ENCODE measurements at regions not wholly inside any gene's neighbourhood (a gene's known extent, or its start where the extent isn't known, plus 50 kb on each side); places are given as distances from the start of the nearest gene placed in this dataset.
"Not testable (repeated sequence)": the region's sequence is repeated elsewhere in the genome, so short reads cannot be mapped to it uniquely, and the experiment has no call there.

- no peak overlapping the region for H3K4me3 ChIP-seq (ENCODE audit: low read depth, low read length)
- no peak for DNase-seq (ENCODE audit: low read depth)
- no peak for TF ChIP-seq CTCF (IDR thresholded peaks at IDR 0.05; ENCODE audit: control insufficient read depth, extremely low read depth, insufficient read depth)
Observed at GRCh38 chr13:71209217-71209616, 657.8 kb downstream of the DACH1 start.

- DNase-seq (ENCODE audit: low read depth); H3K4me3 ChIP-seq (ENCODE audit: low read depth, low read length): not testable (repeated sequence)
Observed at GRCh38 chr13:71184583-71184982, 682.4 kb downstream of the DACH1 start.

GRCh38 chr13:71183352-71183751, 683.7 kb downstream of the DACH1 start:
- H3K4me3 ChIP-seq (ENCODE audit: low read depth, low read length); DNase-seq (ENCODE audit: low read depth): not testable (repeated sequence)

- no peak for TF ChIP-seq CTCF (IDR thresholded peaks at IDR 0.05; ENCODE audit: control insufficient read depth, extremely low read depth, insufficient read depth)
- DNase-seq (ENCODE audit: low read depth) = no peak
- no peak overlapping the region for H3K4me3 ChIP-seq (ENCODE audit: low read depth, low read length)
Observed at GRCh38 chr13:71171740-71172139, 695.3 kb downstream of the DACH1 start.

GRCh38 chr13:71169180-71169579, 697.8 kb downstream of the DACH1 start:
- no peak for TF ChIP-seq CTCF (IDR thresholded peaks at IDR 0.05; ENCODE audit: control insufficient read depth, extremely low read depth, insufficient read depth)
- no peak overlapping the region for H3K4me3 ChIP-seq (ENCODE audit: low read depth, low read length)
- no peak for DNase-seq (ENCODE audit: low read depth)

- no peak for TF ChIP-seq CTCF (IDR thresholded peaks at IDR 0.05; ENCODE audit: control insufficient read depth, extremely low read depth, insufficient read depth)
- H3K4me3 ChIP-seq (ENCODE audit: low read depth, low read length) = no peak overlapping the region
- DNase-seq (ENCODE audit: low read depth) = no peak
Observed at GRCh38 chr13:71156550-71156949, 710.5 kb downstream of the DACH1 start.

- DNase-seq (ENCODE audit: low read depth) = peak; percentile 45
- TF ChIP-seq CTCF (IDR thresholded peaks at IDR 0.05; ENCODE audit: control insufficient read depth, extremely low read depth, insufficient read depth) = no peak
- H3K4me3 ChIP-seq (ENCODE audit: low read depth, low read length) = no peak overlapping the region
Observed at GRCh38 chr13:71149498-71150363, 717.3 kb downstream of the DACH1 start.

GRCh38 chr13:71149046-71149445, 718.0 kb downstream of the DACH1 start:
- no peak for TF ChIP-seq CTCF (IDR thresholded peaks at IDR 0.05; ENCODE audit: control insufficient read depth, extremely low read depth, insufficient read depth)
- DNase-seq (ENCODE audit: low read depth) = no peak

More at GRCh38 chr13:71149046-71149445, 718.0 kb downstream of the DACH1 start:
- no peak overlapping the region for H3K4me3 ChIP-seq (ENCODE audit: low read depth, low read length)

All from LNCaP clone FGC (cell line).